NCI-H146 treated with DMSO at 0.1 percent for 48 hours (cell line): ENCODE measurements at regions not wholly inside any gene's neighbourhood (a gene's known extent, or its start where the extent isn't known, plus 50 kb on each side); places are given as distances from the start of the nearest gene placed in this dataset.
"Not testable (repeated sequence)": the region's sequence is repeated elsewhere in the genome, so short reads cannot be mapped to it uniquely, and the experiment has no call there.

Experiments
- DNase-seq: peaks from one replicate; lab custom pipeline; 2025; ENCODE audit not compliant: unreplicated experiment; lab: John Stamatoyannopoulos, UW

GRCh38 chr11:87574193-87574592 is 536.5 kb downstream of the TMEM135 start:
- no peak for DNase-seq

GRCh38 chr11:87573708-87574107 is 536.0 kb downstream of the TMEM135 start:
- DNase-seq, result no peak

GRCh38 chr11:87572881-87573280 is 535.1 kb downstream of the TMEM135 start:
- DNase-seq, result no peak

- no peak for DNase-seq
Observed at GRCh38 chr11:87560352-87560751, 522.6 kb downstream of the TMEM135 start.

- DNase-seq, result not testable (repeated sequence)
Observed at GRCh38 chr11:87559852-87560251, 522.1 kb downstream of the TMEM135 start.

GRCh38 chr11:87555101-87555500 is 517.4 kb downstream of the TMEM135 start:
- DNase-seq, result no peak

GRCh38 chr11:87548797-87549196 is 511.1 kb downstream of the TMEM135 start:
- DNase-seq, result no peak

DNA sequence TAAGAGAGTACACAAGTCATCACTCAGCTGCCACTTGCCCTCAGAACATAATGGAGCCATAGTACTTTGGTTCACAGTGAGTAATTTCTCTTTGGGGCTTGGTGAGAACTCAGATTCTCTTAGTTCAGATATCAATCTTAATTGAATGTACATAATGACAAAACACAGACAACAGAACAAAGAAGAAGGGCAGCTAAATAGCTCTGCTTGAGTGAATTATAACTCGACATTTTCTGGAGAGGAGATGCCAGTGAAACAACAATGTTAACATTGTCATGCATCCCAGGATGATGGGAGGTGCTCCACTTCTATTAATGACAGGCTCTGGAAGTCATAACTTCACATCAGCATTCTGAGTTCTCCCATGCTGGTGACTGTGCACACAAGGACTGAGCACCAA is 508.1 kb downstream of the TMEM135 start:
- no peak for DNase-seq

DNA sequence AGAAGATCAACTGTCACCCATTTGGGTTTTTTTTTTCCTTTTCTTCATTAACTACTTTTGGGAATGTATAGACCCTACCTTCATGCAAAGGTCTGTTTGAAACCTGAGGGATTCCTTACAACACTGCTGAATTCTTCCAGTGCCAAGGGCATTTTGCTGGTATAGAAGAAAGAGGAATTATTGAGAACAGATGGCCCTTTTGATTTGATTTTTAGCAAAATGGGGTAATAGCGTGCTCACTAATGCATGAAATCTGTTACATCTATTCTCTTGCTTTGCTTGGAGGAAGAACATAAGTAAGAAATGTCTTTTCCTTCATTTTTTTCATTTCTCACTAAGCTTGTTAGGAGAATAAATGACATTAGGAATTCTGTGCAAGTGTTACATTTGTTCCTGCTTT is 501.9 kb downstream of the TMEM135 start:
- DNase-seq, result no peak

GRCh38 chr11:87536565-87536964 is 498.8 kb downstream of the TMEM135 start:
- no peak for DNase-seq

DNA sequence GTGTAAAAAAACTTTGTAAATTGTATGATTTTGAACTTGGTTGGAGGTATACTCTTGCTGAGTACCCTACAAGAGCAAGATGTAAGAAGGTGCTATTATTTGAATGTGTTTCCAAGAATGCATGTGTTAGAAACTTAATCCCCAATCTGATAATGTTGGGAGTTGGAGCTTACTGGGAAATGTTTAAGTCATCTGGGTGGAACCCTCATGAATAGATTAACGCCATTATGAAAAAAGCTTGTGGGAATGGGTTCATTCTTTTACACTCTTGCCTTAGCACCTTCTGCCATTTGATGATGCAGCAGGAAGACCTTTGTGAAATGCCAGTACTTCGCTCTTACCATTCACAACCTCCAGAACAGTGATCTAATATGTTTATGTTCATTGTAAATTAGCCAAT is 498.3 kb downstream of the TMEM135 start:
- no peak for DNase-seq

GRCh38 chr11:87535513-87535912 is 497.8 kb downstream of the TMEM135 start:
- no peak for DNase-seq

DNA sequence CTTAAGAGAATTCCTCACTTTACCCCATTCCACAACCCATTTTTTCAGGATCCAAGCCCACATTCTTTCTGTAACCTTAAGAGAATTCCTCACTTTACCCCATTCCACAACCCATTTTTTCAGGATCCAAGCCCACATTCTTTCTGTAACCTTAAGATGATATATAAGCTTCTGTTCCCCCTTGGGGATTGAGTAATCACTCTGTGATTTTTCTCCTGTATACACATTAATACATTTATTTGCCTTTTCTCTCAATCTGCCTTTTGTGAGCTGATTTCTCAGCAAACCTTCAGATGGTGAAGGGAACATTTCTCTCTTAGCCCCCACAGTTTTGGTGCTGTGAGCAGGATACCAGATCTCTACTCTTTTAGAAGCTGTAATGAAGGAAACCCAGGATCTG is 494.1 kb downstream of the TMEM135 start:
- not testable (repeated sequence) for DNase-seq

DNA sequence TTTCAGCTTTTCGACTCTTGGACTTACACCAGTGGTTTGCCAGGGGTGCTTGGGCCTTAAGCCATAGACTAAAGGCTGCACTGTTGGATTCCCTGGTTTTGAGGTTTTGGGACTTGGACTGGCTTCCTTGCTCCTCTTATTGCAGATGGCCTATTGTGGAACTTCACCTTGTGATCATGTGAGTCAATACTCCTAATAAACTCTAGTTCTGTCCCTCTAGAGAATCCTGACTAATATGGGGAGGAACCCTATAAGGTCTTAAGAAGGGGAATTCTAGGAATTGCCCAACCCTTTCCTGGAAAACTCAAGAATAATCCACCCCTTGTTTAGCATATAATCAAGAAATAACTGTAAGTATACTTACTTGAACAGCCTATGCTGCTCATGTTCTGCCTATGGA is 491.8 kb downstream of the TMEM135 start:
- DNase-seq, result no peak

DNA sequence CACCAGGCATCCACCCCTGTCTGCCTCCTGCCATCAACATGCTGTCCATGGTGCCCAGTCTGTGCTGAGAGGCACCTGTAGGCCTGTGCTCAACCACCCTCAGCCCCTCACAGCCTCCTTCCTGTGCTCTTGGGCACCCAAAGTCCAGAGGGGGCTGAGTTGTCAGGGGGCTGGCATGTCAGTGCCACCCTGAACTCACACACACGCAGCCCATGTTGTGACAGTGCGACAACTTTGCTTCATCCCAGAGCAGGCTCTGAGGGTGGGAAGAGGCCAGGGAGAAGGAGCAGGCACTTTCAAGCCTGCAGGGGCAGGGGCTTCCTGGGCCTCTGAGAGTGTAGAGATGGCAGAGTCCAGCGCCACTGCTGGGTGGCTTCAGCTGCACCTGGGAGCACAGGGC is 491.0 kb downstream of the TMEM135 start:
- no peak for DNase-seq

- DNase-seq, result no peak
Observed at GRCh38 chr11:87523276-87523675, 485.5 kb downstream of the TMEM135 start.

DNA sequence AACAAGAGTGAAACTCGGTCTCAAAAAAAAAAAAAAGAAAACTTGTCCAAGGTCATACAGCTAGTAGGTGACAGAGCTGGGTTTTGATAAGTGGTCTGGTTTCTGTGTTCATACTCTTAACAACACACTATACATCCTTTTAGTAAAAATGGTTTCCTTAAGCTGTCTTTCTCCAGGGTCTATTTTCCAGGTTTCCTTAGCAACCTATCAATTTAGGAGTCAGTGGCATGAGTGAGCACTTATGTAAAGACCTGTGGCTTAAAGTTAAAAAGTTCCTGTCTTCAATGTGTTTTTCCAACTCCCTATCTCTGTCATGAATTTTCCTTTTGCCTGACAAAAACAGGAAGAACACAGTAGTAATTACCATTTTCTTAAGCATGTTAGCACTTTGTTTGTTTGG is 480.5 kb downstream of the TMEM135 start:
- no peak for DNase-seq

DNA sequence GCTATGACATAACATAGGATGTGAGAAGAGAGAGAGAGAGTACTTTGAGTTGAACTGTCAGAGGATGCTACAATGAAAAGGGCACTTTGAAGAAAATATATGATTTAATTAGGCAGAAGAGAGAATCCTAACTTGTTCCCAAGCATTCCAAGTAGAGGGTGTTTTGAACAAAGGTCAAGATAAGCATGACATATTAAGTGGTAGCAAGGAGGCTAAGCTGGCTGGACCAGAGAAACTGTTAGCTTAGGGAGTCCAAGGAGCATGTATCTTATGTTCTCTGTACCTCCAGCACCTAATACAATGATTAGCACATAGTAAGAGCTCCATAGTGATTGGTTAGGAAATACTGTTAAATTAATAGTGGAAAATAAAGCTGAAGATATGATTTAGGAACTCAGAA is 479.6 kb downstream of the TMEM135 start:
- no peak for DNase-seq

DNA sequence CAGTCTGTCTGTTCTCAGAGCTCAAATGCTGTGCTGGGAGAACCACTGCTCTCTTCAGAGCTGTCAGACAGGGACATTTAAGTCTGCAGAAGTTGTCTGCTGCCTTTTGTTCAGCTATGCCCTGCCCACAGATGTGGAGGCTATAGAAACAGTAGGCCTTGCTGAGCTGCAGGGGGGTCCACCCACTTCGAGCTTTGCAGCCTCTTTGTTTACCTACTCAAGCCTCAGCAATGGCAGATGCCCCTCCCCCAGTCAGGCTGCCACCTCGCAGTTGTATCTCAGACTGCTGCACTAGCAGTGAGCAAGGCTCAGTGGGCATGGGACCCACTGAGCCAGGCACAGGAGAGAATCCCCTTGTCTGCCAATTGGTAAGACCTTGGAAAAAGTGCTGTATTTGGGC is 470.0 kb downstream of the TMEM135 start:
- DNase-seq, result not testable (repeated sequence)

DNA sequence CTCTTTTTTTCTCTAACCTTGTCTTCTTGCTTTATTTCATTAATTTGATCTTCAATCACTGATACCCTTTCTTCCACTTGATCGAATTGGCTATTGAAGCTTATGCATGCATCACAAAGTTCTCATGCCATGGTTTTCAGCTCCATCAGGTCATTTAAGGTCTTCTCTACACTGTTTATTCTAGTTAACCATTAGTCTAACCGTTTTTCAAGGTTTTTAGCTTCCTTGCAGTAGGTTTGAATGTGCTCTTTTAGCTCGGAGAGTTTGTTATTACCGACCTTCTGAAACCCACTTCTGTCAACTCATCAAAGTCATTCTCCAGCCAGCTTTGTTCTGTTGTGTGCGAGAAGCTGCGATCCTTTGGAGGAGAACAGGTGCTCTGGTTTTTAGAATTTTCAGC is 469.2 kb downstream of the TMEM135 start:
- DNase-seq, result not testable (repeated sequence)

DNA sequence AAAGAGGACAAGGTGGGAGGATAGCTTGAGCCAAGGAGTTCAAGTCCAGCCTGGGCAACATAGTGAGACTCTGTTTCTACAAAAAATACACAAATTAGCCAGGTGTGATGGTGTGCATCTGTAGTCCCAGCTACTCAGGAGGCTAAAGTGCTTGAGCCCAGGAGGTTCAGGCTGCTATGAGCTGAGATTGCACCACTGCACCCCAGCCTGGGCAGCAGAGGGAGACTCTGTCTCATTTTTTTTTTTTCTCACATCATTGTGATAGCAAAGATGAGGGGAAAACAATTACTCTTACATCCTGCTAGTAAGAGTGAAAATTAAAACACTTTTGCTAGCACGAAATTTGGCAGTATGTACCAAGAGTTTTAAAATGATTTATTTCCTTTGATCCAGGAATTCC is 463.7 kb downstream of the TMEM135 start:
- no peak for DNase-seq

- DNase-seq, result not testable (repeated sequence)
Observed at GRCh38 chr11:87494936-87495335, 457.2 kb downstream of the TMEM135 start.

- DNase-seq, result not testable (repeated sequence)
Observed at GRCh38 chr11:87494026-87494425, 456.3 kb downstream of the TMEM135 start.

GRCh38 chr11:87493516-87493915 is 455.8 kb downstream of the TMEM135 start:
- DNase-seq, result no peak
